OCI-LY7 (cell line): ENCODE measurements at regions not wholly inside any gene's neighbourhood (a gene's known extent, or its start where the extent isn't known, plus 50 kb on each side); places are given as distances from the start of the nearest gene placed in this dataset.
"Not testable (repeated sequence)": the region's sequence is repeated elsewhere in the genome, so short reads cannot be mapped to it uniquely, and the experiment has no call there.

ENCODE experiments used
- BruUV-seq: library from RNA; stranded (reverse); fragments of 400-500 nt; replicated peaks from 2 replicates; lab custom pipeline; 2021; lab: Mats Ljungman, UMichigan
- CTCF ChIA-PET: fragments of 300-600 bp; sonication (Branson Sonifier 250); formaldehyde crosslinking; loops from one replicate; lab custom pipeline; 2022; ENCODE audit warnings: antibody characterized with exemption; ENCODE audit not compliant: unreplicated experiment; lab: Charles Lee
- POLR2A ChIA-PET: fragments of 300-600 bp; sonication (Branson Sonifier 250); formaldehyde crosslinking; loops from one replicate; lab custom pipeline; 2022; ENCODE audit warnings: antibody characterized with exemption; lab: Charles Lee
- DNase-seq: peaks from one replicate; pipeline ENCODE4 v3.0.0-alpha.2; 2015; ENCODE audit warnings: low spot score
- H2AFZ ChIP-seq: fragments of 200-600 bp; sonication (generic), shearing (Covaris generic); 2 replicates; pipeline ENCODE4 v1.6.1; 2014; ENCODE audit warnings: mild to moderate bottlenecking, antibody characterized with exemption, low read length, moderate library complexity
- H3K27ac ChIP-seq: fragments of 200-600 bp; sonication (generic); 2 replicates; pipeline ENCODE4 v1.5.1; 2014; ENCODE audit warnings: mixed run types, low read depth, mild to moderate bottlenecking, moderate library complexity, low read length, inconsistent platforms; ENCODE audit not compliant: poor library complexity, severe bottlenecking
- H3K36me3 ChIP-seq: fragments of 200-600 bp; sonication (generic); 2 replicates; pipeline ENCODE4 v1.6.1; 2014; ENCODE audit warnings: mild to moderate bottlenecking, antibody characterized with exemption, low read length, moderate library complexity, mixed read lengths; ENCODE audit not compliant: insufficient read depth
- H3K4me1 ChIP-seq: fragments of 200-600 bp; sonication (generic); 2 replicates; pipeline ENCODE4 v1.5.1; 2014; ENCODE audit warnings: mild to moderate bottlenecking, low read length; ENCODE audit not compliant: insufficient read depth, poor library complexity, severe bottlenecking
- H3K4me2 ChIP-seq: fragments of 200-600 bp; sonication (generic); 2 replicates; pipeline ENCODE4 v1.6.1; 2014; ENCODE audit warnings: mild to moderate bottlenecking, low read length
- H3K4me3 ChIP-seq: fragments of 200-600 bp; sonication (generic); 2 replicates; pipeline ENCODE4 v1.5.1; 2014; ENCODE audit warnings: mild to moderate bottlenecking, low read depth, low read length; ENCODE audit not compliant: poor library complexity, severe bottlenecking
- H3K79me2 ChIP-seq: fragments of 200-600 bp; sonication (generic); 2 replicates; pipeline ENCODE4 v1.6.1; 2016; ENCODE audit warnings: low read depth, mild to moderate bottlenecking, low read length, moderate library complexity, mixed read lengths; ENCODE audit not compliant: insufficient read depth
- H3K9me2 ChIP-seq: fragments of 200-600 bp; sonication (generic); 2 replicates; pipeline ENCODE4 v1.6.1; 2016; ENCODE audit warnings: mild to moderate bottlenecking, low read length, mixed read lengths; ENCODE audit not compliant: insufficient read depth
- H3K9me3 ChIP-seq: fragments of 200-600 bp; sonication (generic); 2 replicates; pipeline ENCODE4 v1.6.1; 2014; ENCODE audit warnings: mild to moderate bottlenecking, mixed run types, low read length, mixed read lengths
- H4K20me1 ChIP-seq: fragments of 200-600 bp; sonication (generic); 2 replicates; pipeline ENCODE4 v1.6.1; 2014; ENCODE audit warnings: mild to moderate bottlenecking, antibody characterized with exemption, low read length, moderate library complexity, mixed read lengths; ENCODE audit not compliant: insufficient read depth
- EZH2phosphoT487 ChIP-seq: fragments of 200-600 bp; sonication (generic); IDR thresholded peaks from 2 replicates; pipeline ENCODE4 v1.6.1; 2018; ENCODE audit warnings: low read depth, borderline replicate concordance, mild to moderate bottlenecking, mixed run types, antibody characterized with exemption, low read length, moderate library complexity, mixed read lengths
- intact Hi-C: fragments of 100-400 bp; cut with micrococcal nuclease; formaldehyde crosslinking; loops from one replicate; pipeline ENCODE4 v1.10.0; 2022; ENCODE audit not compliant: unreplicated experiment
- TF ChIP-seq, protein P1 (sequence below): fragments of 200-600 bp; sonication (generic); conservative IDR thresholded peaks from 2 replicates; pipeline ENCODE4 v1.5.1; 2014; ENCODE audit warnings: mild to moderate bottlenecking, antibody characterized with exemption, low read length, moderate library complexity, mixed read lengths

DNA sequence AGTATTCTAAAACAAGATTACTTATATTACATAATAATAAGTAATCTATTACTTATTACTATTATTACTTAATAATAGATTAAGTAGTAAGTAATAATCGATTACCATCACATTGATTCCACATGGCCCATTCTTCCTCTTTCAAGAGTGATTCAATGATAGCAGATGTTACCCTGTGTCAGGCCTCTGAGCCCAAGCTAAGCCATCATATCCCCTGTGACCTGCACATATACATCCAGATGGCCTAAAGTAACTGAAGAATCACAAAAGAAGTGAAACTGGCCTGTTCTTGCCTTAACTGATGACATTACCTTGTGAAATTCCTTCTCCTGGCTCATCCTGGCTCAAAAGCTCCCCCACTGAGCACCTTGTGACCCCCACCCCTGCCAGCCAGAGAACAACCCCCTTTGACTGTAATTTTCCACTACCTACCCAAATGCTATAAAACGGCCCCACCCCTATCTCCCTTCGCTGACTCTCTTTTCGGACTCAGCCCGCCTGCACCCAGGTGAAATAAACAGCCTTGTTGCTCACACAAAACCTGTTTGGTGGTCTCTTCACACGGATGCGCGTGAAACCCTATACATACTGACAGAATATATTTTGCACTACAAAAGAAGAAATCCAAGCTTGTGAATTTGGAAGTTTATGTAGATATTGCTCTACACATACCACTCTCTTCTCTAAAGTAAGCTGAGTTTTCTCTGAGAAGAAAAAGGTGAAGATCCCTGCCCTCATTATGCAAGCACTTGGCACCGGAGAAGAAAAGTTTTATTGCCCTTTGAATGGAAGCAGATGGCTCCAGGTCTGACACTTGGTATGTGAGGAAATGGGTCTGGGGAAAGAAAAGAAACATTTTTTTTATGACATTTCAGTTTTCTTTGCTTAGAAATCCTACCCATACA is 488.6 kb upstream of the IMPG1 start:
- intact Hi-C loops, DNase-seq, H2AFZ ChIP-seq, H3K4me2 ChIP-seq, H3K4me1 ChIP-seq, H3K9me3 ChIP-seq, CTCF ChIA-PET, H3K9me2 ChIP-seq, H3K27ac ChIP-seq, H4K20me1 ChIP-seq, BruUV-seq, H3K79me2 ChIP-seq, H3K4me3 ChIP-seq, POLR2A ChIA-PET, H3K36me3 ChIP-seq: not testable (repeated sequence)

DNA sequence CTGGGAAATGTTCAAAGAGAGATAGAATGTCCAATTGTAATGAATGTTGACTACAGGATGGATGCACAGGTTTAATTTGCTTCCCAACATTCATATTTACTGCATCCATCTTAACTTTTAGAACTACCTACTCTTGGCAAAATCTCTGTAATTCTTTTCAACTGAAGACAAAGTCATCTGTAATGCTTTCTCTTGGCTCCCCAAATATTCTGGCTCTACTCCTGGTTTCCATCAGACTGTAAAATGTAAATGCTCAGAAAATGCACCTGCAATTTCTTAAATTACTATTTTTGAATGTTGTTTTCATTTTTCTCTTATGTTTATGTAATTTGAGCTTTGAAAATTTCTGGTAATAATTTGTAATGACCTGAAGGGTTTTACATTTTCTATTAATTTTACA is 480.8 kb upstream of the IMPG1 start:
- no peak for TF ChIP-seq EZH2phosphoT487
- TF ChIP-seq, protein P1, sequence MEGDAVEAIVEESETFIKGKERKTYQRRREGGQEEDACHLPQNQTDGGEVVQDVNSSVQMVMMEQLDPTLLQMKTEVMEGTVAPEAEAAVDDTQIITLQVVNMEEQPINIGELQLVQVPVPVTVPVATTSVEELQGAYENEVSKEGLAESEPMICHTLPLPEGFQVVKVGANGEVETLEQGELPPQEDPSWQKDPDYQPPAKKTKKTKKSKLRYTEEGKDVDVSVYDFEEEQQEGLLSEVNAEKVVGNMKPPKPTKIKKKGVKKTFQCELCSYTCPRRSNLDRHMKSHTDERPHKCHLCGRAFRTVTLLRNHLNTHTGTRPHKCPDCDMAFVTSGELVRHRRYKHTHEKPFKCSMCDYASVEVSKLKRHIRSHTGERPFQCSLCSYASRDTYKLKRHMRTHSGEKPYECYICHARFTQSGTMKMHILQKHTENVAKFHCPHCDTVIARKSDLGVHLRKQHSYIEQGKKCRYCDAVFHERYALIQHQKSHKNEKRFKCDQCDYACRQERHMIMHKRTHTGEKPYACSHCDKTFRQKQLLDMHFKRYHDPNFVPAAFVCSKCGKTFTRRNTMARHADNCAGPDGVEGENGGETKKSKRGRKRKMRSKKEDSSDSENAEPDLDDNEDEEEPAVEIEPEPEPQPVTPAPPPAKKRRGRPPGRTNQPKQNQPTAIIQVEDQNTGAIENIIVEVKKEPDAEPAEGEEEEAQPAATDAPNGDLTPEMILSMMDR: no peak
- no TSS peak for BruUV-seq
- CTCF ChIA-PET: no interaction called here

DNA sequence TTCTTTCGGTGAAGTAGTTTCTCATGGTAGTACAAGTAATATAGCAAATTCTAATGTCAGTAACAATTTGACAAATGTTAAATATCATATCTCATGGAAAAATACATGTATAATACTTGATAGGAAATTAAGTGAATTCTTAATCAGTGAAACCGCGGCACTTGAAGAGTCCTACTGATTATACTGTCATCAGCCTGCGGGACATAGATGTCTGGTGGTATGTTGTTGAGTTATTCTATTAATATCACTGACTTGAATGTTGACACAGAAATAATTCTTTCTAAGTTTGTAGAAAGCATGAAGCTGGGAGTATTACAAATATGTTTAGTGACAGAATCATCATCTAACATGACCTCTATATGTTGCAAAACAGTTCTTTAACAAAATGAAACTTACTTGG is 479.8 kb upstream of the IMPG1 start:
- no peak overlapping the region for H3K4me3 ChIP-seq
- BruUV-seq: no TSS peak
- intact Hi-C loops: no loop called here
- H4K20me1 ChIP-seq: no peaks in the 10 kb centered on the region
- H2AFZ ChIP-seq: no peak overlapping the region
- DNase-seq: no peak
- no peaks in the 10 kb centered on the region for H3K4me1 ChIP-seq
- no peaks in the 10 kb centered on the region for H3K79me2 ChIP-seq
- no peaks in the 10 kb centered on the region for H3K9me2 ChIP-seq
- no peaks in the 10 kb centered on the region for H3K9me3 ChIP-seq
- no peak overlapping the region for H3K4me2 ChIP-seq
- TF ChIP-seq EZH2phosphoT487: no peak
- TF ChIP-seq, protein P1: no peak
- POLR2A ChIA-PET: no interaction called here
- H3K36me3 ChIP-seq: no peaks in the 10 kb centered on the region
- no peak overlapping the region for H3K27ac ChIP-seq
- CTCF ChIA-PET: no interaction called here

More for the DNA sequence above, 480.8 kb upstream of the IMPG1 start:
- POLR2A ChIA-PET: no interaction called here
- DNase-seq: no peak
- no peaks in the 10 kb centered on the region for H3K4me1 ChIP-seq
- no peak overlapping the region for H2AFZ ChIP-seq
- no peaks in the 10 kb centered on the region for H3K9me2 ChIP-seq
- H3K79me2 ChIP-seq: no peaks in the 10 kb centered on the region
- no peak overlapping the region for H3K4me2 ChIP-seq
- H3K9me3 ChIP-seq: no peaks in the 10 kb centered on the region
- no peak overlapping the region for H3K4me3 ChIP-seq
- H4K20me1 ChIP-seq: no peaks in the 10 kb centered on the region
- no peaks in the 10 kb centered on the region for H3K36me3 ChIP-seq
- H3K27ac ChIP-seq: no peak overlapping the region
- intact Hi-C loops: no loop called here
